GM23338 (cell line): ENCODE measurements at regions not wholly inside any gene's neighbourhood (a gene's known extent, or its start where the extent isn't known, plus 50 kb on each side); places are given as distances from the start of the nearest gene placed in this dataset.

Experiments used
- CTCF ChIP-seq, 2 experiments: fragments of 200-600 bp in 1 of 2; sonication (generic) in 1 of 2; conservative IDR thresholded peaks; 2 replicates each; pipeline versions ENCODE4 v1.5.1 to v1.6.1; 2016 to 2017; ENCODE audit warnings: antibody characterized with exemption in 2 of 2, low read depth in 2 of 2, mild to moderate bottlenecking in 2 of 2, moderate library complexity in 1 of 2
- EZH2 ChIP-seq: fragments of 200-600 bp; sonication (generic); IDR thresholded peaks from one replicate; pipeline ENCODE4 v1.8.0; 2017; ENCODE audit warnings: antibody characterized with exemption, mild to moderate bottlenecking, low read depth; ENCODE audit not compliant: unreplicated experiment
- EZH2phosphoT487 ChIP-seq: fragments of 200-600 bp; sonication (generic); IDR thresholded peaks from one replicate; pipeline ENCODE4 v1.8.1; 2018; ENCODE audit warnings: antibody characterized with exemption; ENCODE audit not compliant: unreplicated experiment
- JUNB ChIP-seq: IDR thresholded peaks from one replicate; pipeline ENCODE4 v1.6.1; 2016; ENCODE audit warnings: antibody characterized with exemption; ENCODE audit not compliant: unreplicated experiment
- NANOG ChIP-seq: IDR thresholded peaks from 2 replicates; pipeline ENCODE4 v1.6.1; 2016; ENCODE audit warnings: antibody characterized with exemption, borderline replicate concordance
- POLR2AphosphoS5 ChIP-seq: IDR thresholded peaks from 2 replicates; pipeline ENCODE4 v1.6.1; 2016; ENCODE audit warnings: antibody characterized with exemption, low read depth
- REST ChIP-seq: IDR thresholded peaks from one replicate; pipeline ENCODE4 v1.6.1; 2018; ENCODE audit warnings: antibody characterized with exemption; ENCODE audit not compliant: unreplicated experiment
- ZNF114 ChIP-seq: fragments of 250-450 bp; sonication (Bioruptor Pico); IDR thresholded peaks from 2 replicates; pipeline ENCODE4 v1.5.0; 2020; ENCODE audit warnings: mild to moderate bottlenecking, moderate library complexity

GRCh38 chr3:70558956-70559355 is 246.5 kb upstream of the MDFIC2 start:
- TF ChIP-seq CTCF (conservative IDR thresholded peaks at IDR 0.05; ENCODE audit: low read depth in 2 of 2) (no peak), NANOG (no peak), ZNF114 (CRISPR knock-in tag) (no peak), JUNB (no peak), REST (no peak), POLR2AphosphoS5 (no peak), EZH2 (no peak), EZH2phosphoT487 (no peak)
